Liver (tissue), 8 donors: ENCODE measurements at regions not wholly inside any gene's neighbourhood (a gene's known extent, or its start where the extent isn't known, plus 50 kb on each side); places are given as distances from the start of the nearest gene placed in this dataset.

ENCODE experiments used
- DNase-seq: peaks from one replicate; pipeline ENCODE4 v3.0.0-alpha.2; 2017; ENCODE audit warnings: low spot score
- H3K27ac ChIP-seq, 2 donors: one replicate each; pipeline ENCODE4 v1.7.0; 2013; ENCODE audit warnings: inconsistent platforms in 2 of 2, low read length in 2 of 2, control low read depth in 1 of 2, low read depth in 1 of 2, mild to moderate bottlenecking in 1 of 2
- H3K27me3 ChIP-seq, 4 donors: one replicate each; pipeline versions ENCODE4 v1.6.1 to v1.7.0; 2013; ENCODE audit warnings: low read length in 3 of 4, inconsistent platforms in 1 of 4, mild to moderate bottlenecking in 1 of 4, moderate library complexity in 1 of 4; ENCODE audit not compliant: control insufficient read depth in 4 of 4, insufficient read depth in 4 of 4
- H3K36me3 ChIP-seq, 4 donors: one replicate each; pipeline versions ENCODE4 v1.6.1 to v1.7.0; 2013; ENCODE audit warnings: low read length in 3 of 4, mild to moderate bottlenecking in 3 of 4, low read depth in 1 of 4, moderate library complexity in 1 of 4; ENCODE audit not compliant: control insufficient read depth in 4 of 4, insufficient read depth in 3 of 4
- H3K4me1 ChIP-seq, 4 donors: one replicate each; pipeline versions ENCODE4 v1.6.1 to v1.7.0; 2013; ENCODE audit warnings: low read length in 3 of 4, mild to moderate bottlenecking in 3 of 4, moderate library complexity in 1 of 4; ENCODE audit not compliant: control insufficient read depth in 4 of 4, insufficient read depth in 4 of 4
- H3K4me3 ChIP-seq, 3 donors: one replicate each; pipeline versions ENCODE4 v1.6.1 to v1.7.0; 2013; ENCODE audit warnings: low read length in 3 of 3, control low read depth in 1 of 3, low read depth in 1 of 3, mild to moderate bottlenecking in 1 of 3
- H3K9ac ChIP-seq, 2 donors: one replicate each; pipeline ENCODE4 v1.7.0; 2013; ENCODE audit warnings: low read length in 2 of 2, mild to moderate bottlenecking in 2 of 2, moderate library complexity in 2 of 2, control low read depth in 1 of 2, low read depth in 1 of 2
- H3K9me3 ChIP-seq, 4 donors: one replicate each; pipeline versions ENCODE4 v1.6.1 to v1.7.0; 2013; ENCODE audit warnings: low read length in 3 of 4; ENCODE audit not compliant: control insufficient read depth in 4 of 4
- EGR1 ChIP-seq, 2 donors: IDR thresholded peaks; 2 replicates each; pipeline ENCODE4 v1.6.1; 2016 to 2018; ENCODE audit warnings: antibody characterized with exemption in 2 of 2, low read depth in 2 of 2
- FOXA1 ChIP-seq: IDR thresholded peaks from 2 replicates; pipeline ENCODE4 v1.6.1; 2016; ENCODE audit warnings: antibody characterized with exemption
- FOXA2 ChIP-seq: IDR thresholded peaks from 2 replicates; pipeline ENCODE4 v1.6.1; 2016; ENCODE audit warnings: antibody characterized with exemption
- GABPA ChIP-seq, 2 donors: IDR thresholded peaks in 1 of 2; conservative IDR thresholded peaks in 1 of 2; 2 replicates each; pipeline ENCODE4 v1.6.1; 2016; ENCODE audit warnings: antibody characterized with exemption in 2 of 2, mild to moderate bottlenecking in 1 of 2, moderate library complexity in 1 of 2
- HNF4A ChIP-seq, 2 donors: conservative IDR thresholded peaks; 2 replicates each; pipeline ENCODE4 v1.6.1; 2016; ENCODE audit warnings: antibody characterized with exemption in 2 of 2, mild to moderate bottlenecking in 2 of 2
- HNF4G ChIP-seq: IDR thresholded peaks from 2 replicates; pipeline ENCODE4 v1.6.1; 2016; ENCODE audit warnings: antibody characterized with exemption
- JUND ChIP-seq, 2 donors: IDR thresholded peaks; 2 replicates each; pipeline ENCODE4 v1.6.1; 2016; ENCODE audit warnings: antibody characterized with exemption in 2 of 2
- NR2F2 ChIP-seq: IDR thresholded peaks from 2 replicates; pipeline ENCODE4 v1.6.1; 2016; ENCODE audit warnings: antibody characterized with exemption
- RAD21 ChIP-seq, 2 donors: IDR thresholded peaks; 2 replicates each; pipeline ENCODE4 v1.6.1; 2016; ENCODE audit warnings: antibody characterized with exemption in 2 of 2, mild to moderate bottlenecking in 2 of 2
- RXRA ChIP-seq, 2 donors: IDR thresholded peaks; 2 replicates each; pipeline ENCODE4 v1.6.1; 2017 to 2018; ENCODE audit warnings: antibody characterized with exemption in 2 of 2, mild to moderate bottlenecking in 1 of 2
- SP1 ChIP-seq: IDR thresholded peaks from 2 replicates; pipeline ENCODE4 v1.6.1; 2018; ENCODE audit warnings: antibody characterized with exemption, mild to moderate bottlenecking
- TAF1 ChIP-seq: conservative IDR thresholded peaks from 2 replicates; pipeline ENCODE4 v1.6.1; 2016; ENCODE audit warnings: antibody characterized with exemption, mild to moderate bottlenecking
- YY1 ChIP-seq: IDR thresholded peaks from 2 replicates; pipeline ENCODE4 v1.6.1; 2016; ENCODE audit warnings: antibody characterized with exemption, mild to moderate bottlenecking
- WGBS: extraction: QIAGEN DNeasy Blood & Tissue Kit; methylation state at CpG from one replicate; pipeline ENCODE4 v1.1.7; 2013; 5-methylcytosine and 5-hydroxymethylcytosine counted together
- TF ChIP-seq, protein P1 (sequence below): IDR thresholded peaks from 2 replicates; pipeline ENCODE4 v1.6.1; 2016; ENCODE audit warnings: antibody characterized with exemption
- TF ChIP-seq, protein P2 (sequence below): IDR thresholded peaks from 2 replicates; pipeline ENCODE4 v1.6.1; 2016; ENCODE audit warnings: antibody characterized with exemption
- TF ChIP-seq, protein P3 (sequence below): IDR thresholded peaks from 2 replicates; pipeline ENCODE4 v1.6.1; 2016; ENCODE audit warnings: antibody characterized with exemption, mild to moderate bottlenecking
- TF ChIP-seq, protein P4 (sequence below): fragments of 150-350 bp; IDR thresholded peaks from 2 replicates; pipeline ENCODE4 v1.5.1; 2017; ENCODE audit warnings: improper control_type of control experiment, low read depth, low read length; ENCODE audit not compliant: missing input control
- TF ChIP-seq, protein P5 (sequence below): IDR thresholded peaks from 2 replicates; pipeline ENCODE4 v1.6.1; 2016; ENCODE audit warnings: antibody characterized with exemption
- donor health status: healthy.
- donor health status: healthy.
- donor health status: healthy.
- donor health status: healthy.
- donor health status: healthy.

DNA sequence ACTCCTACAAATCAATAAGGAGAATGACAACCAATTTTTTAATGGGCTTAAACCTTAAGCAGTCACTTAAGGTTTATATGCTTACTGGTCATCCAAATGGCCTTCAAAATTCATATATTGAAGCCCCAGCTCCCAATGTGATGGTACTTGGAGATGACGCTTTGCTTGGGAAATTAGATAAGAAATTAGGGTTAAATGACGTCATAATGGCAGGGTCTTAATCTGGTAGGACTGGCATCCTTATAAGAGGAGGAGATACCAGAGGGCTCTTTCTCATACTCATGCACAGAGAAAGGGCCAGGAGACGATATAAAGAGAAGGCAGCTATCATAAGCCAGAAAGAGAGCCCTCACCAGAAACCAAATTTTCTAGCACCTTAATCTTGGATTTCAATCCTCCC, 350.8 kb upstream of the NFE2L3 start (continued):
- TF ChIP-seq, protein P1, sequence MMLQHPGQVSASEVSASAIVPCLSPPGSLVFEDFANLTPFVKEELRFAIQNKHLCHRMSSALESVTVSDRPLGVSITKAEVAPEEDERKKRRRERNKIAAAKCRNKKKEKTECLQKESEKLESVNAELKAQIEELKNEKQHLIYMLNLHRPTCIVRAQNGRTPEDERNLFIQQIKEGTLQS: no peak
- TF ChIP-seq, protein P2, sequence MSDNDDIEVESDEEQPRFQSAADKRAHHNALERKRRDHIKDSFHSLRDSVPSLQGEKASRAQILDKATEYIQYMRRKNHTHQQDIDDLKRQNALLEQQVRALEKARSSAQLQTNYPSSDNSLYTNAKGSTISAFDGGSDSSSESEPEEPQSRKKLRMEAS: no peak

DNA sequence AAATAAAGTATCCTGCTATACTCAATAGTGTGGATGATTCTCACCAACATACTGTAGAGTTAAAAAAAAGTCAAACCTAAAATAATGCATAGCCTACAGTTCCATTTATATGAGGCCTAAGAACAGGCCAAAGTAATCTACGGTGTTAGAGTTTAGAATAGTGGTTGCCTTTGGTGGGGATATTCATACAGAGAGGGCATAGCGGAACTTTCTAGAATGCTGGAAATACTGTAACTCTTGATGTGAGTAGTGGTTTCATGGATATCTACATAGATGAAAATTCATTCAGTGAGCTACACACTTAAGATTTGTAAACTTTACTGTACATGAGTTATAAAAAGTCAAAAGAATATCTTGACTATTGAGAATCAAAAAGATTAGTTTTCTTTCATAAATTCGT, 349.9 kb upstream of the NFE2L3 start:
- H3K4me1 ChIP-seq: no peaks in the 10 kb centered on the region
- H3K4me3 ChIP-seq: no peak overlapping the region
- TF ChIP-seq, protein P3, sequence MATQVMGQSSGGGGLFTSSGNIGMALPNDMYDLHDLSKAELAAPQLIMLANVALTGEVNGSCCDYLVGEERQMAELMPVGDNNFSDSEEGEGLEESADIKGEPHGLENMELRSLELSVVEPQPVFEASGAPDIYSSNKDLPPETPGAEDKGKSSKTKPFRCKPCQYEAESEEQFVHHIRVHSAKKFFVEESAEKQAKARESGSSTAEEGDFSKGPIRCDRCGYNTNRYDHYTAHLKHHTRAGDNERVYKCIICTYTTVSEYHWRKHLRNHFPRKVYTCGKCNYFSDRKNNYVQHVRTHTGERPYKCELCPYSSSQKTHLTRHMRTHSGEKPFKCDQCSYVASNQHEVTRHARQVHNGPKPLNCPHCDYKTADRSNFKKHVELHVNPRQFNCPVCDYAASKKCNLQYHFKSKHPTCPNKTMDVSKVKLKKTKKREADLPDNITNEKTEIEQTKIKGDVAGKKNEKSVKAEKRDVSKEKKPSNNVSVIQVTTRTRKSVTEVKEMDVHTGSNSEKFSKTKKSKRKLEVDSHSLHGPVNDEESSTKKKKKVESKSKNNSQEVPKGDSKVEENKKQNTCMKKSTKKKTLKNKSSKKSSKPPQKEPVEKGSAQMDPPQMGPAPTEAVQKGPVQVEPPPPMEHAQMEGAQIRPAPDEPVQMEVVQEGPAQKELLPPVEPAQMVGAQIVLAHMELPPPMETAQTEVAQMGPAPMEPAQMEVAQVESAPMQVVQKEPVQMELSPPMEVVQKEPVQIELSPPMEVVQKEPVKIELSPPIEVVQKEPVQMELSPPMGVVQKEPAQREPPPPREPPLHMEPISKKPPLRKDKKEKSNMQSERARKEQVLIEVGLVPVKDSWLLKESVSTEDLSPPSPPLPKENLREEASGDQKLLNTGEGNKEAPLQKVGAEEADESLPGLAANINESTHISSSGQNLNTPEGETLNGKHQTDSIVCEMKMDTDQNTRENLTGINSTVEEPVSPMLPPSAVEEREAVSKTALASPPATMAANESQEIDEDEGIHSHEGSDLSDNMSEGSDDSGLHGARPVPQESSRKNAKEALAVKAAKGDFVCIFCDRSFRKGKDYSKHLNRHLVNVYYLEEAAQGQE: no peak
- TF ChIP-seq HNF4G (no peak), JUND (IDR thresholded peaks at IDR 0.05) (no peak), FOXA2 (no peak), FOXA1 (no peak), NR2F2 (no peak), RXRA (IDR thresholded peaks at IDR 0.05) (no peak), SP1 (no peak), EGR1 (IDR thresholded peaks at IDR 0.05; ENCODE audit: low read depth in 2 of 2) (no peak), TAF1 (no peak), GABPA (IDR thresholded peaks at IDR 0.05 in 1 of 2, conservative IDR thresholded peaks at IDR 0.05 in 1 of 2) (no peak), RAD21 (IDR thresholded peaks at IDR 0.05) (no peak), YY1 (no peak), HNF4A (conservative IDR thresholded peaks at IDR 0.05) (no peak)
- TF ChIP-seq, protein P1: no peak
- TF ChIP-seq, protein P2: no peak
- TF ChIP-seq, protein P4, sequence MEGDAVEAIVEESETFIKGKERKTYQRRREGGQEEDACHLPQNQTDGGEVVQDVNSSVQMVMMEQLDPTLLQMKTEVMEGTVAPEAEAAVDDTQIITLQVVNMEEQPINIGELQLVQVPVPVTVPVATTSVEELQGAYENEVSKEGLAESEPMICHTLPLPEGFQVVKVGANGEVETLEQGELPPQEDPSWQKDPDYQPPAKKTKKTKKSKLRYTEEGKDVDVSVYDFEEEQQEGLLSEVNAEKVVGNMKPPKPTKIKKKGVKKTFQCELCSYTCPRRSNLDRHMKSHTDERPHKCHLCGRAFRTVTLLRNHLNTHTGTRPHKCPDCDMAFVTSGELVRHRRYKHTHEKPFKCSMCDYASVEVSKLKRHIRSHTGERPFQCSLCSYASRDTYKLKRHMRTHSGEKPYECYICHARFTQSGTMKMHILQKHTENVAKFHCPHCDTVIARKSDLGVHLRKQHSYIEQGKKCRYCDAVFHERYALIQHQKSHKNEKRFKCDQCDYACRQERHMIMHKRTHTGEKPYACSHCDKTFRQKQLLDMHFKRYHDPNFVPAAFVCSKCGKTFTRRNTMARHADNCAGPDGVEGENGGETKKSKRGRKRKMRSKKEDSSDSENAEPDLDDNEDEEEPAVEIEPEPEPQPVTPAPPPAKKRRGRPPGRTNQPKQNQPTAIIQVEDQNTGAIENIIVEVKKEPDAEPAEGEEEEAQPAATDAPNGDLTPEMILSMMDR: no peak
- TF ChIP-seq, protein P5, sequence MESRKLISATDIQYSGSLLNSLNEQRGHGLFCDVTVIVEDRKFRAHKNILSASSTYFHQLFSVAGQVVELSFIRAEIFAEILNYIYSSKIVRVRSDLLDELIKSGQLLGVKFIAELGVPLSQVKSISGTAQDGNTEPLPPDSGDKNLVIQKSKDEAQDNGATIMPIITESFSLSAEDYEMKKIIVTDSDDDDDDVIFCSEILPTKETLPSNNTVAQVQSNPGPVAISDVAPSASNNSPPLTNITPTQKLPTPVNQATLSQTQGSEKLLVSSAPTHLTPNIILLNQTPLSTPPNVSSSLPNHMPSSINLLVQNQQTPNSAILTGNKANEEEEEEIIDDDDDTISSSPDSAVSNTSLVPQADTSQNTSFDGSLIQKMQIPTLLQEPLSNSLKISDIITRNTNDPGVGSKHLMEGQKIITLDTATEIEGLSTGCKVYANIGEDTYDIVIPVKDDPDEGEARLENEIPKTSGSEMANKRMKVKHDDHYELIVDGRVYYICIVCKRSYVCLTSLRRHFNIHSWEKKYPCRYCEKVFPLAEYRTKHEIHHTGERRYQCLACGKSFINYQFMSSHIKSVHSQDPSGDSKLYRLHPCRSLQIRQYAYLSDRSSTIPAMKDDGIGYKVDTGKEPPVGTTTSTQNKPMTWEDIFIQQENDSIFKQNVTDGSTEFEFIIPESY: no peak
- no peak overlapping the region for H3K9ac ChIP-seq
- DNase-seq: no peak
- 70% methylated on average over 3 of the region's 3 CpGs for WGBS
- H3K9me3 ChIP-seq: no peaks in the 10 kb centered on the region
- H3K36me3 ChIP-seq: no peaks in the 10 kb centered on the region
- H3K27ac ChIP-seq: no peak overlapping the region
- peaks cover 0 to 6% (median 0%) of the 10 kb centered on the region in 4 donors for H3K27me3 ChIP-seq
